ENCODE measurements at regions not wholly inside any gene's neighbourhood (a gene's known extent, or its start where the extent isn't known, plus 50 kb on each side); places are given as distances from the start of the nearest gene placed in this dataset.
A peak's percentile ranks its signal among the peaks of the same experiment; 100 is the strongest.

DNA sequence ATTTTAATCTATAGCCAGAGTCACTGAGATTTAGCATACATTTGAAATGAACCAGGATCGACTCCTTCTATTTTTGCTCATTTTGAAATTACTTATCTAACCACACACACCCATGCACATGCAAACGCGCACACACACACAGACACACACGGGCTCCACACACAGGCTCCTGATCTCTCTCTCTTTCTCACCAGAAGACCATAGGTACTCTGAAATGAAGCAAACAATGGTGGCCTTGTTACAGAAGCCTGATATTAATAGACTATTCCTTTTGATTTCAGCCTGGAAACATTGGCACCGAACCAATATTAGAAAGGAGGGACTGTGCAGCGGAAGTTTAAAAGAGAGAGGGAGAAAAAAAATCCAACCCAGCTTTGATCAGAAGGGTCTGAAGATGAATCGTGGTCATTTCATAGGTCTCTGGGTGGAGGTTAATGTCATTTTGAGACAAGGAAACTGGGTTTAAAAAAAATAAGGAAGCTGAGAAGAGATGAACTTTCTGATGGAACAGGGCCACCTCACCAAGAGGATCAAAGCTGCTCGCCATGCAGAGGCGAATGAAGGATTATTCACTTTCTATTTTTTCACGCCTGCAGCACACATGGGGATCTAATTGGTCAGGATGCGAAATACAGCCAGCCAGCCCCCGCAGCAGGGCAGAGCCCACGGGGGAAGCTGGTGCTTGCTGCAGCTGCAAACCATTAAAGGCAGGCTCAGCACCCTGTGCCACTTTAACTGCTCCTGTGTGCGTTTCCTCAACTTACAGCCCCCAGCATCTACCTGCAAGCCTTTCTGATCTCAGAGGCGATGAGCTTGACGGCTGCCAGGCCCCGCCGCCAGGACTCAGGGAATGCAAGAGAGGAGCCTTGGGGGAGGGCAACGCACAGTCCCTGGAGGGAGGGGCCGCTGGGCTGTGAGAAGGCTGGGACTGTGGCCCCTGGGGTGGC, 88.8 kb downstream of the HES1 start:
- no CpG with 5 or more reads among the region's 20 CpGs for WGBS (ENCODE audit: extremely low coverage, insufficient coverage, insufficient read length)
- Histone ChIP-seq H4K8ac (ENCODE audit: low read depth, low read length) (no peak overlapping the region), H2BK5ac (ENCODE audit: low read depth, low read length, poor library complexity) (no peak overlapping the region), H3K9me3 (ENCODE audit: insufficient read depth, low read depth, low read length) (no peaks in the 10 kb centered on the region), H4K12ac (ENCODE audit: low read depth, low read length) (no peak overlapping the region), H3K27ac (ENCODE audit: low read depth, low read length) (no peak overlapping the region), H4K91ac (ENCODE audit: low read depth, low read length) (no peak overlapping the region), H3K14ac (ENCODE audit: low read length) (no peak overlapping the region), H3K27me3 (ENCODE audit: insufficient read depth, low read length) (no peaks in the 10 kb centered on the region), H3K9ac (ENCODE audit: low read length) (no peak overlapping the region), H2BK120ac (ENCODE audit: insufficient read depth, low read length, poor library complexity) (no peak overlapping the region), H3K23ac (ENCODE audit: low read length) (no peak overlapping the region), H2AK5ac (ENCODE audit: low read length) (no peak overlapping the region), H2BK12ac (ENCODE audit: low read length) (no peak overlapping the region), H3K18ac (ENCODE audit: low read length) (no peak overlapping the region), H3K4me1 (ENCODE audit: control insufficient read depth in 1 of 2, insufficient read depth in 2 of 2, low read length in 2 of 2) (peaks cover 2 to 14% of the 10 kb centered on the region in 2 experiments), H3K79me1 (ENCODE audit: low read length) (peaks cover 2% of the 10 kb centered on the region), H3K36me3 (ENCODE audit: control insufficient read depth in 1 of 2, insufficient read depth in 2 of 2, low read length in 2 of 2) (no peaks in the 10 kb centered on the region), H3K79me2 (ENCODE audit: control insufficient read depth, insufficient read depth, low read length, poor library complexity) (no peaks in the 10 kb centered on the region), H3K4ac (ENCODE audit: low read depth, low read length) (no peak overlapping the region), H3K4me3 (ENCODE audit: low read depth, low read length) (no peak overlapping the region), H2AFZ (ENCODE audit: insufficient read depth, low read length, poor library complexity) (no peak overlapping the region), H3K4me2 (ENCODE audit: low read length) (no peak overlapping the region)
- DNase-seq = no peak

DNA sequence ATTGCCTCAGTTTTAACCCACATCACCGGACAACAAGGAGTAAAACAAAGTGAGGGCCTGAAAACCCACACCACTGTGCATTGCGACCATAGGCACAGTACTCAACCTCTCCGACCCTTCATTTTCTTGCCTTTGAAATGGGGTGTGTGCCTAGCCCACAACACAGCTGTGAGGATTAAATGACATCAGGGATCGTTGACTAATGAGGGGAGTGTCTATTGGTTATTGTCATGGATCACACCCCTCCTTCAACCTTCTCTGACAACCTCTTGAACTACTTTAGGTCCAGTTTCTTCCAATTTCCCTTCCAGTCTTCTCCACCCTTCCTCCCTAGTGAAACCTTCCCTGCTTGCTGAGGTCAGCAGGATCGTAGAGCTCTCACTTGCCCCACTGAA, 89.5 kb downstream of the HES1 start:
- Histone ChIP-seq H3K23ac (ENCODE audit: low read length) (no peak overlapping the region), H4K12ac (ENCODE audit: low read depth, low read length) (no peak overlapping the region), H2AFZ (ENCODE audit: insufficient read depth, low read length, poor library complexity) (no peak overlapping the region), H3K27ac (ENCODE audit: low read depth, low read length) (no peak overlapping the region), H3K9me3 (ENCODE audit: insufficient read depth, low read depth, low read length) (no peaks in the 10 kb centered on the region), H3K9ac (ENCODE audit: low read length) (no peak overlapping the region), H2AK5ac (ENCODE audit: low read length) (no peak overlapping the region), H3K36me3 (ENCODE audit: control insufficient read depth in 1 of 2, insufficient read depth in 2 of 2, low read length in 2 of 2) (no peaks in the 10 kb centered on the region), H3K79me1 (ENCODE audit: low read length) (peaks cover 2% of the 10 kb centered on the region), H3K4me3 (ENCODE audit: low read depth, low read length) (no peak overlapping the region), H4K91ac (ENCODE audit: low read depth, low read length) (no peak overlapping the region), H3K4ac (ENCODE audit: low read depth, low read length) (no peak overlapping the region), H4K8ac (ENCODE audit: low read depth, low read length) (no peak overlapping the region), H3K14ac (ENCODE audit: low read length) (no peak overlapping the region), H3K79me2 (ENCODE audit: control insufficient read depth, insufficient read depth, low read length, poor library complexity) (no peaks in the 10 kb centered on the region), H2BK5ac (ENCODE audit: low read depth, low read length, poor library complexity) (no peak overlapping the region), H2BK120ac (ENCODE audit: insufficient read depth, low read length, poor library complexity) (peak overlapping the region; percentile 12), H3K18ac (ENCODE audit: low read length) (no peak overlapping the region), H3K4me2 (ENCODE audit: low read length) (no peak overlapping the region), H3K4me1 (ENCODE audit: control insufficient read depth in 1 of 2, insufficient read depth in 2 of 2, low read length in 2 of 2) (peaks cover 2 to 14% of the 10 kb centered on the region in 2 experiments), H3K27me3 (ENCODE audit: insufficient read depth, low read length) (no peaks in the 10 kb centered on the region), H2BK12ac (ENCODE audit: low read length) (peak overlapping the region; percentile 42)
- WGBS (ENCODE audit: extremely low coverage, insufficient coverage, insufficient read length) = no CpG with 5 or more reads among the region's 5 CpGs
- DNase-seq = no peak

DNA sequence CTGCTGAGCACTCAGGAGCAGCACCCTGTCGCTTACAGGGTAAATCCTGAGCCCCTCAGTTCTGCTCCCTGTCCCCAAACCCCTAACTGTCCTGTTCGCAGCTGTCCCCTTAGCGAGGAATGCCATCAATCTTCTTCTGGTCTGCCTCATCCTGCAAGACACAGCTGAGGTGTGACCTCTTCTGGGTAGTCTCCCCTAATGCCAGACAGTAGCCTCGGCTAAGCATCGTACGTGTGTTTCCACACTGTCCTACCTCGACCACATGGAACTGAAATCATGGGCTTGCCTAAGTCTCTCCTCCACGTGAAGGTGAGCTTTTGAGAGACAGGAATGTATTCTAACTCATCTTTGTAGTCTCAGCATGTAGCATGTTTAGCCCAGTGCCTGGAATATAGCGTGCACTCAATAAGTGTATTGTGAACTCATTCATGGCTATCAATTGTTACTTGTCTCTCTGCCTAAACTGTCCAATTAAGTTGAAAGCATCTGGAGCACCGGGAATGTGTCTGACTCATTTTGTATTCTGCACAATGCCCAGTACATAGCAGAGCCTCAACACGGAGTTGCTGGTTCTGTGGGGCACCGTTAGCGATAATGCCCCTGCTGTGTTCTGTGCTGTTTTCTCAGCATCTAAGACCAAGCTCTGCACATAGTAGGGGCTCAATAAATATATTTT, 90.2 kb downstream of the HES1 start:
- H2AFZ ChIP-seq (ENCODE audit: insufficient read depth, low read length, poor library complexity) = no peak overlapping the region
- H3K79me2 ChIP-seq (ENCODE audit: control insufficient read depth, insufficient read depth, low read length, poor library complexity) = no peaks in the 10 kb centered on the region
- H2AK5ac ChIP-seq (ENCODE audit: low read length) = no peak overlapping the region
- H3K4me1 ChIP-seq (ENCODE audit: control insufficient read depth in 1 of 2, insufficient read depth in 2 of 2, low read length in 2 of 2) = peaks cover 2 to 14% of the 10 kb centered on the region in 2 experiments
- peak in 1 of 2 donors; percentile 21 for DNase-seq
- no peak overlapping the region for H3K23ac ChIP-seq (ENCODE audit: low read length)
- H3K4ac ChIP-seq (ENCODE audit: low read depth, low read length) = no peak overlapping the region
- H4K12ac ChIP-seq (ENCODE audit: low read depth, low read length) = no peak overlapping the region
- no peak overlapping the region for H3K4me2 ChIP-seq (ENCODE audit: low read length)
- no peaks in the 10 kb centered on the region for H3K9me3 ChIP-seq (ENCODE audit: insufficient read depth, low read depth, low read length)
- no CpG with 5 or more reads among the region's 13 CpGs for WGBS (ENCODE audit: extremely low coverage, insufficient coverage, insufficient read length)
- H3K18ac ChIP-seq (ENCODE audit: low read length) = no peak overlapping the region
- no peak overlapping the region for H3K14ac ChIP-seq (ENCODE audit: low read length)
- H3K79me1 ChIP-seq (ENCODE audit: low read length) = peaks cover 2% of the 10 kb centered on the region
- H4K8ac ChIP-seq (ENCODE audit: low read depth, low read length) = no peak overlapping the region
- H2BK5ac ChIP-seq (ENCODE audit: low read depth, low read length, poor library complexity) = no peak overlapping the region
- H3K36me3 ChIP-seq (ENCODE audit: control insufficient read depth in 1 of 2, insufficient read depth in 2 of 2, low read length in 2 of 2) = no peaks in the 10 kb centered on the region
- no peak overlapping the region for H2BK12ac ChIP-seq (ENCODE audit: low read length)
- no peak overlapping the region for H3K4me3 ChIP-seq (ENCODE audit: low read depth, low read length)
- no peak overlapping the region for H3K9ac ChIP-seq (ENCODE audit: low read length)
- no peaks in the 10 kb centered on the region for H3K27me3 ChIP-seq (ENCODE audit: insufficient read depth, low read length)
- H3K27ac ChIP-seq (ENCODE audit: low read depth, low read length) = no peak overlapping the region
- no peak overlapping the region for H4K91ac ChIP-seq (ENCODE audit: low read depth, low read length)
- no peak overlapping the region for H2BK120ac ChIP-seq (ENCODE audit: insufficient read depth, low read length, poor library complexity)

DNA sequence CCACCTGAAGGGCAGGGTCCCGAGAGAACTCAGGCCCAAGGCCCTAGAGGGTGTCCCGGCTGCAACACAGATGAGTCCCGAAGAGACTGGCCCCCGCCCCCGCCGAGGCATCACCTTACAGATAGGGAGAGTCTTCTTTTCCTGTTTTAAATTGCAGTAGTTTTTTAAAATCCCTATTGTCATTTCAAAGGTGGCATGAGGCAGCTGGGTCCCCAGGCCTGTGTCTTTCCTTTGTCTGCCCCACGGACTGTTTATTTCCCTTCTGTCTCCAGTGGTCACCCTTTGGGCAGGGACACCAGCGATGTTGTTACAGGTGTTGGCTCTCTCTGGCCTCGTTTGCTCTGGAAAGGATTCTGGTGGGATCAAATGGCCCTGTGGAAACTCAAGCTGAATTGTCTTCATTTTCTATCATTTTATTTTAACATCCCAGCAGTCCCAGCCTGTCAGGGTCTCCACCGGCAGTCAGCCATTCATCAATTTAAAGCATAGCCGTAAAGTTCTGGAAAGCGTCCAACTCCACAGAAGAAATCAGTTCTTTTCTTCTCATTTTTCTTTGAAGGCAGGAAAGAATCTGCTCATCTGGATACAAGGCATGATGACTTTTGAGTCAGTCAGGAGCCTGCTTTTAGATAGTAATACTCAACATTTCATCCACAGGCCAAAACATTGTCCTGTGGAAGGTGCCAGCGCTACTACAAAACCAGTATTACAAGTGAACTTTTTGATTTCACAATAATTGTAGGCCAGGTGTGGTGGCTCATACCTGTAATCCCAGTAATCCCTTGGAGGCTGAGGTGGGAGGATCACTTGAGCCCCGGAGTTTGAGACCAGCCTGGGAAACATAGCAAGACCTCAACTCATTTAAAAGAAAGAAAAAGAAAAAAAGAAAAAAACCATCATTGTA, 96.2 kb downstream of the HES1 start:
- Histone ChIP-seq H3K79me1 (ENCODE audit: low read length) (peaks cover 4% of the 10 kb centered on the region), H2BK12ac (ENCODE audit: low read length) (peak overlapping the region; percentile 50), H2AFZ (ENCODE audit: insufficient read depth, low read length, poor library complexity) (no peak overlapping the region), H3K23ac (ENCODE audit: low read length) (no peak overlapping the region), H3K36me3 (ENCODE audit: control insufficient read depth in 1 of 2, insufficient read depth in 2 of 2, low read length in 2 of 2) (no peaks in the 10 kb centered on the region), H3K4me1 (ENCODE audit: control insufficient read depth in 1 of 2, insufficient read depth in 2 of 2, low read length in 2 of 2) (peaks cover 6 to 7% of the 10 kb centered on the region in 2 experiments), H3K27me3 (ENCODE audit: insufficient read depth, low read length) (no peaks in the 10 kb centered on the region), H2BK5ac (ENCODE audit: low read depth, low read length, poor library complexity) (no peak overlapping the region), H4K8ac (ENCODE audit: low read depth, low read length) (no peak overlapping the region), H4K12ac (ENCODE audit: low read depth, low read length) (no peak overlapping the region), H3K9me3 (ENCODE audit: insufficient read depth, low read depth, low read length) (no peaks in the 10 kb centered on the region), H3K4ac (ENCODE audit: low read depth, low read length) (no peak overlapping the region), H3K27ac (ENCODE audit: low read depth, low read length) (no peak overlapping the region), H2BK120ac (ENCODE audit: insufficient read depth, low read length, poor library complexity) (no peak overlapping the region), H3K4me3 (ENCODE audit: low read depth, low read length) (no peak overlapping the region), H3K14ac (ENCODE audit: low read length) (peak overlapping the region; percentile 63), H2AK5ac (ENCODE audit: low read length) (no peak overlapping the region), H3K4me2 (ENCODE audit: low read length) (no peak overlapping the region), H4K91ac (ENCODE audit: low read depth, low read length) (no peak overlapping the region), H3K18ac (ENCODE audit: low read length) (no peak overlapping the region), H3K79me2 (ENCODE audit: control insufficient read depth, insufficient read depth, low read length, poor library complexity) (no peaks in the 10 kb centered on the region), H3K9ac (ENCODE audit: low read length) (no peak overlapping the region)
- WGBS (ENCODE audit: extremely low coverage, insufficient coverage, insufficient read length) = no CpG with 5 or more reads among the region's 14 CpGs
- peak; percentile 34 to 75 for DNase-seq

Data from trophoblast cell (in vitro differentiated cells and primary cell).